ENCODE measurements at regions not wholly inside any gene's neighbourhood (a gene's known extent, or its start where the extent isn't known, plus 50 kb on each side); places are given as distances from the start of the nearest gene placed in this dataset.

DNA sequence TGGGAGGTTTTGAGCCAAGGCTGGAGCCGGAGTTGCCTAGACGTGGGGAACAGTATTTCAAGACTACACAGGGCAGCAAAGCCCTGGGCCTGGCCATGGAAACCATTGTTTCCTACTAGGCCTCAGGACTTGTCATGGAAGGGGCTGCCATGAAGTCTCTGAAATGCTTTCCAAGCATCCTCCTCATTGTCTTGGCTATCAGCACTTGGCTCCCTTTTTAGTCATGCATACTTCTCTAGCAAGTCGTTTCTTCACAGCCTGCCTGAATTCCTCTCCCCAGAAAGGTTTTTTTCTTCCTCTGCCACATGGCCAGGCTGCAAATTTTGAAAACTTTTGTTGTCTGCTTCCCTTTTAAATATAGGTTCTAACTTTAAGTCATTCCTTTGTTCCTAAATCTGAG is 406.6 kb upstream of the TMPRSS15 start:
- in situ Hi-C loops (cut with MboI), result no loop called here
- Histone ChIP-seq H3K9me3 (replicated peaks; ENCODE audit: control insufficient read depth, insufficient read depth, low read depth, low read length) (no peaks in the 10 kb centered on the region), H3K36me3 (ENCODE audit: control insufficient read depth, insufficient read depth, low read length) (no peaks in the 10 kb centered on the region), H3K9ac (ENCODE audit: insufficient read depth in 1 of 2, low read depth in 2 of 2, low read length in 2 of 2) (no peak overlapping the region), H4K20me1 (replicated peaks; ENCODE audit: control insufficient read depth, insufficient read depth, low read length) (no peaks in the 10 kb centered on the region), H3K9me1 (ENCODE audit: control insufficient read depth, insufficient read depth, low read length) (no peaks in the 10 kb centered on the region), H3K79me2 (ENCODE audit: control insufficient read depth, insufficient read depth, low read length) (no peaks in the 10 kb centered on the region), H3K27me3 (ENCODE audit: control insufficient read depth in 2 of 2, insufficient read depth in 2 of 2, low read length in 2 of 2) (no peaks in the 10 kb centered on the region), H2AFZ (ENCODE audit: low read depth, low read length) (no peak overlapping the region), H3K4me1 (replicated peaks in 1 of 2; ENCODE audit: control insufficient read depth in 2 of 2, insufficient read depth in 2 of 2, low read length in 2 of 2) (no peaks in the 10 kb centered on the region), H3K4me3 (no peak overlapping the region), H3K4me2 (ENCODE audit: insufficient read depth, low read length) (no peak overlapping the region), H3K27ac (ENCODE audit: extremely low read depth, low read depth, low read length) (no peak overlapping the region)
- intact Hi-C loops (cut with micrococcal nuclease), result no loop called here
- BruUV-seq (replicated peaks), result no TSS peak
- DNase-seq (ENCODE audit: extremely low read depth in 1 of 4, low spot score in 3 of 4), result no peak
- no peak for TF ChIP-seq JUNB (CRISPR knock-in tag; conservative IDR thresholded peaks at IDR 0.05)
- no peak for ATAC-seq
- ChIA-PET POLR2A (no interaction called here), CTCF (ENCODE audit: low intra/inter-chr PET ratio) (no interaction called here)
- WGBS (ENCODE audit: insufficient coverage, low coverage, missing lambda C conversion rate), result 0% methylated on average over 3 of the region's 3 CpGs
- no peak for FAIRE-seq

- ATAC-seq (no peak), FAIRE-seq (no peak), DNase-seq (ENCODE audit: extremely low read depth in 1 of 4, low spot score in 3 of 4) (peak in 1 of 4 experiments; percentile 3)
- no peaks in the 10 kb centered on the region for H3K9me3 ChIP-seq (replicated peaks; ENCODE audit: control insufficient read depth, insufficient read depth, low read depth, low read length)
- H3K4me3 ChIP-seq, result no peak overlapping the region
- no peaks in the 10 kb centered on the region for H4K20me1 ChIP-seq (replicated peaks; ENCODE audit: control insufficient read depth, insufficient read depth, low read length)
- intact Hi-C loops (cut with micrococcal nuclease) (no loop called here), in situ Hi-C loops (cut with MboI) (no loop called here)
- no peak overlapping the region for H3K9ac ChIP-seq (ENCODE audit: insufficient read depth in 1 of 2, low read depth in 2 of 2, low read length in 2 of 2)
- no peaks in the 10 kb centered on the region for H3K36me3 ChIP-seq (ENCODE audit: control insufficient read depth, insufficient read depth, low read length)
- H3K9me1 ChIP-seq (ENCODE audit: control insufficient read depth, insufficient read depth, low read length), result no peaks in the 10 kb centered on the region
- no peaks in the 10 kb centered on the region for H3K27me3 ChIP-seq (ENCODE audit: control insufficient read depth in 2 of 2, insufficient read depth in 2 of 2, low read length in 2 of 2)
- CTCF ChIA-PET (ENCODE audit: low intra/inter-chr PET ratio), result no interaction called here
- H3K27ac ChIP-seq (ENCODE audit: extremely low read depth, low read depth, low read length), result no peak overlapping the region
- H2AFZ ChIP-seq (ENCODE audit: low read depth, low read length), result no peak overlapping the region
- 0% methylated on average over 5 of the region's 5 CpGs for WGBS (ENCODE audit: insufficient coverage, low coverage, missing lambda C conversion rate)
- BruUV-seq (replicated peaks), result no TSS peak
- POLR2A ChIA-PET, result no interaction called here
- no peaks in the 10 kb centered on the region for H3K79me2 ChIP-seq (ENCODE audit: control insufficient read depth, insufficient read depth, low read length)
- no peaks in the 10 kb centered on the region for H3K4me1 ChIP-seq (replicated peaks in 1 of 2; ENCODE audit: control insufficient read depth in 2 of 2, insufficient read depth in 2 of 2, low read length in 2 of 2)
- H3K4me2 ChIP-seq (ENCODE audit: insufficient read depth, low read length), result no peak overlapping the region
- TF ChIP-seq, protein P1, sequence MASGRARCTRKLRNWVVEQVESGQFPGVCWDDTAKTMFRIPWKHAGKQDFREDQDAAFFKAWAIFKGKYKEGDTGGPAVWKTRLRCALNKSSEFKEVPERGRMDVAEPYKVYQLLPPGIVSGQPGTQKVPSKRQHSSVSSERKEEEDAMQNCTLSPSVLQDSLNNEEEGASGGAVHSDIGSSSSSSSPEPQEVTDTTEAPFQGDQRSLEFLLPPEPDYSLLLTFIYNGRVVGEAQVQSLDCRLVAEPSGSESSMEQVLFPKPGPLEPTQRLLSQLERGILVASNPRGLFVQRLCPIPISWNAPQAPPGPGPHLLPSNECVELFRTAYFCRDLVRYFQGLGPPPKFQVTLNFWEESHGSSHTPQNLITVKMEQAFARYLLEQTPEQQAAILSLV (tag; IDR thresholded peaks at IDR 0.05), result peak; percentile 76; the same call in 1 of the 2 replicates
- TF ChIP-seq, protein P2, sequence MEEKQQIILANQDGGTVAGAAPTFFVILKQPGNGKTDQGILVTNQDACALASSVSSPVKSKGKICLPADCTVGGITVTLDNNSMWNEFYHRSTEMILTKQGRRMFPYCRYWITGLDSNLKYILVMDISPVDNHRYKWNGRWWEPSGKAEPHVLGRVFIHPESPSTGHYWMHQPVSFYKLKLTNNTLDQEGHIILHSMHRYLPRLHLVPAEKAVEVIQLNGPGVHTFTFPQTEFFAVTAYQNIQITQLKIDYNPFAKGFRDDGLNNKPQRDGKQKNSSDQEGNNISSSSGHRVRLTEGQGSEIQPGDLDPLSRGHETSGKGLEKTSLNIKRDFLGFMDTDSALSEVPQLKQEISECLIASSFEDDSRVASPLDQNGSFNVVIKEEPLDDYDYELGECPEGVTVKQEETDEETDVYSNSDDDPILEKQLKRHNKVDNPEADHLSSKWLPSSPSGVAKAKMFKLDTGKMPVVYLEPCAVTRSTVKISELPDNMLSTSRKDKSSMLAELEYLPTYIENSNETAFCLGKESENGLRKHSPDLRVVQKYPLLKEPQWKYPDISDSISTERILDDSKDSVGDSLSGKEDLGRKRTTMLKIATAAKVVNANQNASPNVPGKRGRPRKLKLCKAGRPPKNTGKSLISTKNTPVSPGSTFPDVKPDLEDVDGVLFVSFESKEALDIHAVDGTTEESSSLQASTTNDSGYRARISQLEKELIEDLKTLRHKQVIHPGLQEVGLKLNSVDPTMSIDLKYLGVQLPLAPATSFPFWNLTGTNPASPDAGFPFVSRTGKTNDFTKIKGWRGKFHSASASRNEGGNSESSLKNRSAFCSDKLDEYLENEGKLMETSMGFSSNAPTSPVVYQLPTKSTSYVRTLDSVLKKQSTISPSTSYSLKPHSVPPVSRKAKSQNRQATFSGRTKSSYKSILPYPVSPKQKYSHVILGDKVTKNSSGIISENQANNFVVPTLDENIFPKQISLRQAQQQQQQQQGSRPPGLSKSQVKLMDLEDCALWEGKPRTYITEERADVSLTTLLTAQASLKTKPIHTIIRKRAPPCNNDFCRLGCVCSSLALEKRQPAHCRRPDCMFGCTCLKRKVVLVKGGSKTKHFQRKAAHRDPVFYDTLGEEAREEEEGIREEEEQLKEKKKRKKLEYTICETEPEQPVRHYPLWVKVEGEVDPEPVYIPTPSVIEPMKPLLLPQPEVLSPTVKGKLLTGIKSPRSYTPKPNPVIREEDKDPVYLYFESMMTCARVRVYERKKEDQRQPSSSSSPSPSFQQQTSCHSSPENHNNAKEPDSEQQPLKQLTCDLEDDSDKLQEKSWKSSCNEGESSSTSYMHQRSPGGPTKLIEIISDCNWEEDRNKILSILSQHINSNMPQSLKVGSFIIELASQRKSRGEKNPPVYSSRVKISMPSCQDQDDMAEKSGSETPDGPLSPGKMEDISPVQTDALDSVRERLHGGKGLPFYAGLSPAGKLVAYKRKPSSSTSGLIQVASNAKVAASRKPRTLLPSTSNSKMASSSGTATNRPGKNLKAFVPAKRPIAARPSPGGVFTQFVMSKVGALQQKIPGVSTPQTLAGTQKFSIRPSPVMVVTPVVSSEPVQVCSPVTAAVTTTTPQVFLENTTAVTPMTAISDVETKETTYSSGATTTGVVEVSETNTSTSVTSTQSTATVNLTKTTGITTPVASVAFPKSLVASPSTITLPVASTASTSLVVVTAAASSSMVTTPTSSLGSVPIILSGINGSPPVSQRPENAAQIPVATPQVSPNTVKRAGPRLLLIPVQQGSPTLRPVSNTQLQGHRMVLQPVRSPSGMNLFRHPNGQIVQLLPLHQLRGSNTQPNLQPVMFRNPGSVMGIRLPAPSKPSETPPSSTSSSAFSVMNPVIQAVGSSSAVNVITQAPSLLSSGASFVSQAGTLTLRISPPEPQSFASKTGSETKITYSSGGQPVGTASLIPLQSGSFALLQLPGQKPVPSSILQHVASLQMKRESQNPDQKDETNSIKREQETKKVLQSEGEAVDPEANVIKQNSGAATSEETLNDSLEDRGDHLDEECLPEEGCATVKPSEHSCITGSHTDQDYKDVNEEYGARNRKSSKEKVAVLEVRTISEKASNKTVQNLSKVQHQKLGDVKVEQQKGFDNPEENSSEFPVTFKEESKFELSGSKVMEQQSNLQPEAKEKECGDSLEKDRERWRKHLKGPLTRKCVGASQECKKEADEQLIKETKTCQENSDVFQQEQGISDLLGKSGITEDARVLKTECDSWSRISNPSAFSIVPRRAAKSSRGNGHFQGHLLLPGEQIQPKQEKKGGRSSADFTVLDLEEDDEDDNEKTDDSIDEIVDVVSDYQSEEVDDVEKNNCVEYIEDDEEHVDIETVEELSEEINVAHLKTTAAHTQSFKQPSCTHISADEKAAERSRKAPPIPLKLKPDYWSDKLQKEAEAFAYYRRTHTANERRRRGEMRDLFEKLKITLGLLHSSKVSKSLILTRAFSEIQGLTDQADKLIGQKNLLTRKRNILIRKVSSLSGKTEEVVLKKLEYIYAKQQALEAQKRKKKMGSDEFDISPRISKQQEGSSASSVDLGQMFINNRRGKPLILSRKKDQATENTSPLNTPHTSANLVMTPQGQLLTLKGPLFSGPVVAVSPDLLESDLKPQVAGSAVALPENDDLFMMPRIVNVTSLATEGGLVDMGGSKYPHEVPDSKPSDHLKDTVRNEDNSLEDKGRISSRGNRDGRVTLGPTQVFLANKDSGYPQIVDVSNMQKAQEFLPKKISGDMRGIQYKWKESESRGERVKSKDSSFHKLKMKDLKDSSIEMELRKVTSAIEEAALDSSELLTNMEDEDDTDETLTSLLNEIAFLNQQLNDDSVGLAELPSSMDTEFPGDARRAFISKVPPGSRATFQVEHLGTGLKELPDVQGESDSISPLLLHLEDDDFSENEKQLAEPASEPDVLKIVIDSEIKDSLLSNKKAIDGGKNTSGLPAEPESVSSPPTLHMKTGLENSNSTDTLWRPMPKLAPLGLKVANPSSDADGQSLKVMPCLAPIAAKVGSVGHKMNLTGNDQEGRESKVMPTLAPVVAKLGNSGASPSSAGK (IDR thresholded peaks at IDR 0.05), result peak; percentile 33; the same call in 1 of the 2 replicates
Observed at GRCh38 chr21:18812308-18812707, 408.7 kb upstream of the TMPRSS15 start.

Data from K562 (cell line).